ENCODE measurements at regions not wholly inside any gene's neighbourhood (a gene's known extent, or its start where the extent isn't known, plus 50 kb on each side); places are given as distances from the start of the nearest gene placed in this dataset.

DNA sequence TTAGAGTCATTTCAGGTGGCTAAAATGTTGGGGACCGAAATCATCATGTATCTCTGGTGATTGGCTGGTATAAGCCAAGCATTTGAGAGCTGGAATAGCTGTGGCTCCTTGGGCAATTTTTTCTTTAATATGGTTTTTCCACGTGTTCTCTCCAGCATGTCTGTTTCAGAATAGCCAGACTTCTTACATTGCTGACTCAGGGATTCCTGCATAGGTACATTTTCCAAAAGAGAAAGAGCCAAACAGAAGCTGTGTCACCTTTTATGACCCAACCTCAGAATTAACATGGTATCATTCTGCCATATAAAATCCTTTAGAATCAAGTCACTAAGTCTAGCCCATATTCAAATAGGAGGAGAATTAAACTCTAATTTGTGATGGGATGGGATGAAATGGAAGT lies 74.8 kb upstream of the TSLP start:
- Histone ChIP-seq H3K36me3 (replicated peaks in 1 of 2; ENCODE audit: insufficient read depth in 1 of 2, low read depth in 2 of 2) (no peaks in the 10 kb centered on the region), H3K27ac (no peak overlapping the region), H3K27me3 (no peaks in the 10 kb centered on the region), H3K9me3 (no peaks in the 10 kb centered on the region), H3K4me1 (no peaks in the 10 kb centered on the region), H3K4me3 (no peak overlapping the region)
- DNase-seq (no peak), ATAC-seq (no peak)
- TF ChIP-seq, protein P1, sequence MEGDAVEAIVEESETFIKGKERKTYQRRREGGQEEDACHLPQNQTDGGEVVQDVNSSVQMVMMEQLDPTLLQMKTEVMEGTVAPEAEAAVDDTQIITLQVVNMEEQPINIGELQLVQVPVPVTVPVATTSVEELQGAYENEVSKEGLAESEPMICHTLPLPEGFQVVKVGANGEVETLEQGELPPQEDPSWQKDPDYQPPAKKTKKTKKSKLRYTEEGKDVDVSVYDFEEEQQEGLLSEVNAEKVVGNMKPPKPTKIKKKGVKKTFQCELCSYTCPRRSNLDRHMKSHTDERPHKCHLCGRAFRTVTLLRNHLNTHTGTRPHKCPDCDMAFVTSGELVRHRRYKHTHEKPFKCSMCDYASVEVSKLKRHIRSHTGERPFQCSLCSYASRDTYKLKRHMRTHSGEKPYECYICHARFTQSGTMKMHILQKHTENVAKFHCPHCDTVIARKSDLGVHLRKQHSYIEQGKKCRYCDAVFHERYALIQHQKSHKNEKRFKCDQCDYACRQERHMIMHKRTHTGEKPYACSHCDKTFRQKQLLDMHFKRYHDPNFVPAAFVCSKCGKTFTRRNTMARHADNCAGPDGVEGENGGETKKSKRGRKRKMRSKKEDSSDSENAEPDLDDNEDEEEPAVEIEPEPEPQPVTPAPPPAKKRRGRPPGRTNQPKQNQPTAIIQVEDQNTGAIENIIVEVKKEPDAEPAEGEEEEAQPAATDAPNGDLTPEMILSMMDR (IDR thresholded peaks at IDR 0.05): no peak
- TF ChIP-seq POLR2A (IDR thresholded peaks at IDR 0.05): no peak
- WGBS, 2 donors: 30 to 57% methylated on average over 2 of the region's 2 CpGs
- intact Hi-C loops (cut with DNase I): no loop called here

DNA sequence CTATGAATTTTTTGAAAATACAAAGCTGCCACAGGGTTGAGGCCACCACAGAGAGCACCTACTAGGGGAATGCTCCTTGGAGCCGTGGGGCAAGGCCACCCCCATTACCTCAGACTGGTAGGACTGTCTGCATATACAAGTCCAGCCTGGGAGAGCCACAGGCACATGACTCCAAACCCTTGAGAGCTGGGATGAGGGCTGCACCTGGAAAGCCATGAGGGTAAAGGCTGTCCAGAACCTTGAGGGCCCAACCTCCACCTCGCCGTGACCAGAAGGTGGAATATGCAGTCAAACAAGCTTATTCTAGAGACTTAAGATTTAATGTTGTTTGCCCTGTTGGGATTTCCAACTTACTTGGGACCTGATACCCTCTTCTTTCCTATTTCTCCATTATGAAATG lies 69.5 kb upstream of the TSLP start:
- intact Hi-C loops (cut with DNase I): no loop called here
- ATAC-seq (no peak), DNase-seq (no peak)
- no peak overlapping the region for H3K27ac ChIP-seq
- no peaks in the 10 kb centered on the region for H3K9me3 ChIP-seq
- no peaks in the 10 kb centered on the region for H3K4me1 ChIP-seq
- no peak for TF ChIP-seq POLR2A (IDR thresholded peaks at IDR 0.05)
- TF ChIP-seq, protein P1 (IDR thresholded peaks at IDR 0.05): no peak
- 58 to 75% methylated on average over 3 of the region's 3 CpGs for WGBS, 2 donors
- no peak overlapping the region for H3K4me3 ChIP-seq
- no peaks in the 10 kb centered on the region for H3K36me3 ChIP-seq (replicated peaks in 1 of 2; ENCODE audit: insufficient read depth in 1 of 2, low read depth in 2 of 2)
- H3K27me3 ChIP-seq: no peaks in the 10 kb centered on the region

DNA sequence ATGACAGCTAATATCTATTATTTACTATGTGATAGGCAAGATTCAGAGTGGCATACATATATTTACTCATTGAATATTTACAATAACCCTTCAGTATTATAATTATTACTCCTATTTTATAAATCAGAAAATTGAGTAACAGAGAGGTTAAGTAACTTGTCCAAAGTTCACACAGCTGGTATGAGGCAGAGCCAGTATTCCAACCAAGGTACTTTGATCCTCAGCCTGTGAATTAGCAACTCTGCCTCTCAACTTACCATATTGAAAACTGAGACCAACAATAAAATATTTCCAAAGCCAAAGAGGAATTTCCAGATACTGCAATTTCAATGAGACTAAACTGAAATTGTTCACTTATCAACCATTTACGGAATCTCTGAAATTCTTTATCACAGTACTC lies 67.9 kb upstream of the TSLP start:
- TF ChIP-seq, protein P1 (IDR thresholded peaks at IDR 0.05): no peak
- TF ChIP-seq POLR2A (IDR thresholded peaks at IDR 0.05): no peak
- intact Hi-C loops (cut with DNase I): no loop called here
- H3K27me3 ChIP-seq: no peaks in the 10 kb centered on the region
- no peak overlapping the region for H3K27ac ChIP-seq
- H3K4me1 ChIP-seq: no peaks in the 10 kb centered on the region
- no peaks in the 10 kb centered on the region for H3K9me3 ChIP-seq
- no peak overlapping the region for H3K4me3 ChIP-seq
- H3K36me3 ChIP-seq (replicated peaks in 1 of 2; ENCODE audit: insufficient read depth in 1 of 2, low read depth in 2 of 2): no peaks in the 10 kb centered on the region
- WGBS, 2 donors: 57 to 81% methylated on average over 1 of the region's 1 CpG
- DNase-seq: no peak
- ATAC-seq: no peak

DNA sequence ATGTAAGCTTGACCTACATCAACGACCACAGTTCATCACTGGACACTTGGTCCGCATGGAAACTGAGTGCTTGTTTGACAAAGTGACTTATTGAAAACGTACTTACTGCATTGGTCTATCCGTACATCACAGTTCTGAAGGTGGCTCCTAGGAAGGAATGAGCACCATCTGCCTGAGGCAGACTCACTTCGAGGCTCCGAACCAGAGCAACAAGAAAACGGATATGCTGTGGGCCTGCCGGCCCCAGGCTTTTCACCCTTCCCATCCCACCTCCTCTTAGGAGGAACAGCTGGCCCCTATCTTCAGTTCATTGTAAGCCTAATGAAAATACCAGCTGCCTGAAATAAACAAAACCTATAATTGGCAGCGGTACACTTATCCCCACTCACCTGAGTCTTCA lies 67.2 kb upstream of the TSLP start:
- H3K27me3 ChIP-seq: no peaks in the 10 kb centered on the region
- intact Hi-C loops (cut with DNase I): no loop called here
- H3K4me1 ChIP-seq: no peaks in the 10 kb centered on the region
- H3K27ac ChIP-seq: no peak overlapping the region
- WGBS, 2 donors: 48 to 52% methylated on average over 9 of the region's 9 CpGs
- DNase-seq (no peak), ATAC-seq (no peak)
- no peak overlapping the region for H3K4me3 ChIP-seq
- no peak for TF ChIP-seq POLR2A (IDR thresholded peaks at IDR 0.05)
- TF ChIP-seq, protein P1 (IDR thresholded peaks at IDR 0.05): no peak
- H3K36me3 ChIP-seq (replicated peaks in 1 of 2; ENCODE audit: insufficient read depth in 1 of 2, low read depth in 2 of 2): no peaks in the 10 kb centered on the region
- H3K9me3 ChIP-seq: no peaks in the 10 kb centered on the region

DNA sequence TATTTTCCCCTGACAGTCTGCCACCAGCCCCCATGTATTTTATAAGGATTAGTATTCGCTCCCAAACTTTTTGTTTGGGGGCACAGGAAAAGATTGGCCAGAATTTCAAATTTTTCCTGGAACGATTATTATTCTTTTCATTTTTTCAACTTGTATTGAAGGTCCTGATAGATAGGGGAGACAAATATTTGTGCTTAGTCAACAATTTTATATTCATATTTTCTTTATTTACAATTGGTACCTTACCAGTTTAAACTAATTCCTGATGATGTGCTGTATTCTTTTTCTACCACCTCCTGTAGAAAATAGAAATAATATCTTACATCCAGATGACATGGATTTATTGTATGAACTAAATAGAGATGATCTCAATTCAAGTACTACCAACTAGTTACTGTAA lies 60.7 kb upstream of the TSLP start:
- Histone ChIP-seq H3K4me3 (no peak overlapping the region), H3K9me3 (no peaks in the 10 kb centered on the region)
- 43 to 45% methylated on average over 2 of the region's 2 CpGs for WGBS, 2 donors

More for the DNA sequence above, 60.7 kb upstream of the TSLP start:
- ATAC-seq (no peak), DNase-seq (no peak)
- no peak overlapping the region for H3K27ac ChIP-seq
- TF ChIP-seq POLR2A (IDR thresholded peaks at IDR 0.05): no peak
- TF ChIP-seq, protein P1 (IDR thresholded peaks at IDR 0.05): no peak
- intact Hi-C loops (cut with DNase I): no loop called here
- no peaks in the 10 kb centered on the region for H3K36me3 ChIP-seq (replicated peaks in 1 of 2; ENCODE audit: insufficient read depth in 1 of 2, low read depth in 2 of 2)
- no peaks in the 10 kb centered on the region for H3K27me3 ChIP-seq
- H3K4me1 ChIP-seq: no peaks in the 10 kb centered on the region
